Activated CD8-positive, alpha-beta memory T cell treated with anti-CD3 and anti-CD28 coated beads, Interleukin-2, amount 50 U/mL, for 24 hours (primary cell): ENCODE measurements at regions not wholly inside any gene's neighbourhood (a gene's known extent, or its start where the extent isn't known, plus 50 kb on each side); places are given as distances from the start of the nearest gene placed in this dataset.
"Not testable (repeated sequence)": the region's sequence is repeated elsewhere in the genome, so short reads cannot be mapped to it uniquely, and the experiment has no call there.

Experiments used
- DNase-seq: peaks from one replicate; pipeline ENCODE4 v3.0.0-alpha.2; 2020; ENCODE audit errors: extremely low read depth

DNA sequence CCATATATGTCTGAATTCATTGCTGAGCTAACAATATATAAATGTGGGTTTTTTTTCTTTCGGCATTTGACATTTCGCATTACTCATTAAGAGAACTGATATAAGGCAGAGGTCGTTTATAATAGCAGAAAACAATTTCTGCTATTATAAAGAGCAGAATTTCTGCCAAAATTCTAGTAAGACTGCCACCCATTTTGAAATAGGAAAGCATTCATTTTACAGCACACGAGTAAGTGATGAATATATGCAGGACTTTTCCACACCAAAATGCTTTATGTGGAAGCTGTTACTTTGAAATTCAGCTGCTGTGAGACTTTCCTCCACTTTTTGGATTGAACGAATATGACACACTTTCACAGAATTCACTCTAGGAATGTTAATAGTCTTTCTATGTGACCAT, 610.9 kb upstream of the MAN1A1 start:
- no peak for DNase-seq

DNA sequence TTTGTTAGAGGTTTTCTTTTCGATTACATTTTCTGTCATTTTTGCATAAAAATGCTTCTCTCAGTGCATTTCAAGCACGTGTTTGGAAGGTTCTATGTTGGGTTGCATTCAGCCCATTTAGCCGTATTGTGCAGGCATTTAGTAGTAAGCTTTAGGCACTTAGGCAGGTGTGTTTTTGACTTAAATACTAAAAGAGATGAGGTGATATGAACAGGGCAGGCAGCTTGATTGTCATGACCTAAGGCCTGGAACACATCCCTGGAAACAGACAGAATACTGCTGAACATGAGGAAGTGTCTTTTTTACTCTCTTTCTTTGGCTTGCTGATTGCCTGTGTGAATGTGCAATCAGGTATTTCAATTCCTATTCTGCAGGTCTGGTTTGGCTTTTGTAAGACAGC, 610.5 kb upstream of the MAN1A1 start:
- DNase-seq: no peak

DNA sequence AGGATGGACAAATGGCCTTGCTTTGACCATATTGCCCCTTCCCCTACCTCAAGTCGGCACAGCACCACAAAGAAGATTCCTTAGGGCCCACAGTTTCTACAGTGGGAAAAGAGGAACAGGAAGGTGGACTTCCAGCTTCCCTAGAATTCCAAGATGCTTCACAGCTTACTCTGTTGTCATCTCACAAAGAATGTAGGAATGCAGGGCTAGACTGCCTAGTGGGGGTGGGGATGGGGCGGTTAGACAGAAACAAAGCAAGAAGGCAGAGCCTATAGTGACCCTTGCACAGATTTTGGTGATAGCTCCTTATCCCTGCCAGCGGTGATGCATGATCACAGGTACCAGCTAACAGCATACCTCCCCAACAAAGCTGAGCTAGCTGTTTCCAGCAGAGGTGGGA, 607.6 kb upstream of the MAN1A1 start:
- no peak for DNase-seq

DNA sequence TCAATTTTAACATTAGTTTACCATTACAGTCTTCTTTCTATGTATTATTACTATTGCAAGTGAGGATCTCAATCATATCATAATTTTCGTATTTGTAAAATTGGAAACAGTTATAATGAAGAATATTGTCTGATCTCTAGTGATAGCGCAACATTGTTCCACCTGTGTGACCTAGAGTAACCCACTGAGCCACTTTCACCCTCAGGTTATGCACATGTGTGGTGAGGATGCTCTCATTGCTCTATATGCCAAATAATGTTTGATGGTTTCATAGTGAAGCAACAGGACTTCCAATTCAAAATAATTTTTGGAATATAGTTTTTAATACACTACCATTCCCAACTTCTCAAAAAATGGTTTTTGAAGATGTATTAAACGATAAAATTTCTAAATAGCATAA, 603.1 kb upstream of the MAN1A1 start:
- no peak for DNase-seq

DNA sequence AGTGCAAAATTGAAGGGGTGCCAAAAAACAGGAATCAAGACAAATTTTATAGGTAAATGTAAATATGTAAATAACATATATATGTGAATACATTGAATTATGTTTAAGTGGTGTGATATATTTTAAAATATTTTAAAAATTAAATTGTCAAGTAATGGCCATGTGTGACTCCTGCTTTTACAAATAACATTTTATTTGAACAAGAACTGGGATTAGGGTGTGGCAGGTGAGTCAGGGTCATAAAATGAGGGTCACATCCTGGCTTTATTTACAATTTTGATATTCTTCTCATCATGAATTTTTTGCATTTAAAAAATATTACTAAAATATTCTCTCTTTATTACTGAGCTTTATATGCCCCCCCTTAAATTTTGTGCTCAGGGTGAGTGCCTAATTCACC, 601.1 kb upstream of the MAN1A1 start:
- DNase-seq: no peak

GRCh38 chr6:119942078-119942752, 592.7 kb upstream of the MAN1A1 start:
- DNase-seq: no peak

- no peak for DNase-seq
Observed at GRCh38 chr6:119938752-119939151, 589.2 kb upstream of the MAN1A1 start.

DNA sequence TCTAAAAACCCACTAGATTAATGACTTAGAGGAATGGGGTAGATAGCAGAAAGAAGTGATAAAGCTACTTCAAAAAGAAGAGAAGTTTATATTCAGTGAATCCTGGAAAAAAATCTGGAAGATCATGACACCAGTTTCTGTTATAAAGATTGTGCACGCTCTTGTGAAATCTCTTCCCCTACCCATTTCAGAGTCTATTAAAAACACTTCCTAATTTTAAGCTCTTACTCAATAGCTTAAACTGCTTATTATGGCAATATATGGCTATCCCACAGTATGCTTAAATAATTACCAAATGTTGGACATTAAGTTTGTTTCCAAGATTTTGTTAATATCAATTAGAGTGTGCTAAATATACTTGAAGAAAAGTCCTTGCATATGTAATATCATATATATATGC, 585.3 kb upstream of the MAN1A1 start:
- DNase-seq: no peak

DNA sequence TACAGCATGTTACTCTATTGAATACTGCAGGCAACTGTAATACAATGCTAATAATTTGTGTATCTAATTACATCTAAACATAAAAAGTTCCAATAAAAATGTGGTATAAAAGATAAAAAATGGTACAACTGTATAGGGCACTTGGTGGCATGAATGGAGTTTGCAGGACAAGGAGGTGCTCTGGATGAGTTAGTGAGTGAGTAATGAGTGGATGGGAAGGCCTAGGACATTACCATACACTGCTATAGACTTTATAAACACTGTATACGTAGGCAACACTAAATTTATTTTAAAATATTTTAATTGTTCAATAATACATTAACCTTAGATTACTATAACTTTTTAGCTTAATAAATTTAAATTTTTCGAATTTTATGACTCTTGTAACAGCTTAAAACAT, 579.6 kb upstream of the MAN1A1 start:
- no peak for DNase-seq

GRCh38 chr6:119924888-119925287, 575.3 kb upstream of the MAN1A1 start:
- DNase-seq: not testable (repeated sequence)

- no peak for DNase-seq
Observed at GRCh38 chr6:119922814-119923213, 573.3 kb upstream of the MAN1A1 start.

DNA sequence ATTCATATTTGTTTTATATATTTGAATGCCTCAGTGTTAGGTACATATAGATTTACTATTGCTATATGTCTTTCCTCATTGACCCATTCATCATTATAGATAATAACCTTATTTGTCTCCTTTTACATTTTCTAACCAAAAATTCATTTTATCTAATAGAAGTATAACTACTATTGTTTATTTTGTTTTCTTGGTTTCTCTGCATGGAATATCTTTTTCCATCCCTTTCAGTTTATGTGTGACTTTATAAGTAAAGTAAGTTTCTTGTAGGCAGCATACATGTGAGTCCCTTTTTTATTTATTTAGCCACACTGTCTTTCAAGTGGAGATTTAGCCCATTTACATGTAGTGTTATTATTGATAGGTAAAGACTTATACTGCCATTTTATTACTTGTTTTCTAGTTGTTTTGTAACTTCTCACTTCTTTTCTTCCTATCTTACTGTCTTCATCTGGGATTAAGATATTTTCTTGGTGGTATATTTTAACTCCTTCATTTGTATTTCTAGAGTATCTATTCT, 572.0 kb upstream of the MAN1A1 start:
- DNase-seq: no peak

GRCh38 chr6:119917186-119917585, 567.6 kb upstream of the MAN1A1 start:
- no peak for DNase-seq

- no peak for DNase-seq
Observed at GRCh38 chr6:119915971-119916370, 566.4 kb upstream of the MAN1A1 start.

GRCh38 chr6:119908157-119908556, 558.6 kb upstream of the MAN1A1 start:
- no peak for DNase-seq

DNA sequence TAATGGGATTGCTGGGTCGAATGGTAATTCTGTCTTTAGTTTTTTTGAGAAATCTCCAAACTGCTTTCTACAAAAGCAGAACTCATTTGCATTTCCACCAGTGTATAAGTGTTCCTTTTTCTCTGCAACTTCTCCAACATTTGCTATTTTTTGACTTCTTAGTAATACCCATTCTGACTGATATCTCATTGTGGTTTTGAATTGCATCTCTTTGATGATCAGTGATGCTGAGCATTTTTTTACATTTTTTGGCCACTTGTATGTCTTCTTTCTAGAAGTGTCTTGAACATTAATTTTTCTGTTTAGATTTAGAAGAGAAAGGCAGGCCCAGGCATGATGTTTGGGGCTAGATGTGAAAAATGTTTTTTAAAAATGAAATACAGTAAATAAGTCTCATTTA, 553.1 kb upstream of the MAN1A1 start:
- no peak for DNase-seq

GRCh38 chr6:119896806-119897205, 547.2 kb upstream of the MAN1A1 start:
- no peak for DNase-seq

DNA sequence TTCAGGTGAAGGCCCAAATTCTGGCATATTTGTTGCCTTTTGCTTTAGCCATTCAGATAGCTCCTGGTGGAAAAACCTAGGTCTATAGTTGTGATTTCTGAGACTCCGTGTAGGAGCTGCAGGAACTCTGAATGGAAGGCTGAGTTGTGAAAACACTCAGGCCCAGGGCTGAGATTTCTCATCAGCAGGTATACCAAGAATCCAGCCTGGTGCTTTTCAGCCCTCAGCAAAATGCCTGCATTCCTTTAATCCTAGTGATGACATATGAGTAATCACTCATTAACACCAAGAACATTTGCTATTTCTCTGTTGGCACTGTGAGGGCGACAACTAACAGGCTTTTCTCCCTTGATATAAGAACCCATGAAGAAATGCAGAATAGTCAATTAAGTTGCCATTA, 546.1 kb upstream of the MAN1A1 start:
- no peak for DNase-seq

GRCh38 chr6:119894811-119895210, 545.2 kb upstream of the MAN1A1 start:
- no peak for DNase-seq

DNA sequence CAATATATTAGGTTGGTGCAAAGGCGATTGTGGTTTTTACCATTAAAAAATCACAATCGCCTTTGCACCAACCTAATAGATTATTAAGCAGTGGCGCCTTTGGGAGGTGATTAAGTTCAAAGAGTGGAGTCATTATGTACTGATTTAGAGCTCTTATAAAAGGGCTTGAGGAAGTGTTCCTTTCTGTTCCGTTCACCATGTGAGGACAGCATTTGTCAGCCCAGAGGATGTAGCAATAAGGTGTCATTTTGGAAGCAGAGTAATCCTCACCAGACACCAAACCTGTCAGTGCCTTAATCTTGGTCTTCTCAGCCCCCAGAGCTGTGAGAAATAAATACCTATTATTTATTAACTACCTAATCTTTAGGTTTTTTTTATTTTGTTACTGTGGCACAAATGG, 542.1 kb upstream of the MAN1A1 start:
- DNase-seq: no peak

DNA sequence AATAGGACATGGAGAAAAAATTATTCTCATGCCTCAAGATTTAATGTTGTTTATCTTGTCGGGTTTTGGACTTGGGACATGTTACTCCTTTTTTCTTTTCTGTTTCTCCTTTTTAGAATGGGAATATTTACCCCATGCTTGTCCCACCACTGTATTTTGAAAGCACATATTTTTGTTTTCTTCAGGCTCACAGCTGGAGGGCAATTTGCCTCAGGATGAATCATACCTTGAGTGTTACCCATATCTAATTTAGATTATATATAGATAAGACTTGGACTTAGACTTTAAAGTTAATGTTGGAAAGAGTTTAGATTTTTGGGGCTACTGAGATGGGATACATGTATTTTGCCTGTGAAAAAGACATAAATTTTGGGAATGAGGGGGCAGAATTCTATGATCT, 541.6 kb upstream of the MAN1A1 start:
- DNase-seq: no peak

- no peak for DNase-seq
Observed at GRCh38 chr6:119890470-119890869, 540.9 kb upstream of the MAN1A1 start.

DNA sequence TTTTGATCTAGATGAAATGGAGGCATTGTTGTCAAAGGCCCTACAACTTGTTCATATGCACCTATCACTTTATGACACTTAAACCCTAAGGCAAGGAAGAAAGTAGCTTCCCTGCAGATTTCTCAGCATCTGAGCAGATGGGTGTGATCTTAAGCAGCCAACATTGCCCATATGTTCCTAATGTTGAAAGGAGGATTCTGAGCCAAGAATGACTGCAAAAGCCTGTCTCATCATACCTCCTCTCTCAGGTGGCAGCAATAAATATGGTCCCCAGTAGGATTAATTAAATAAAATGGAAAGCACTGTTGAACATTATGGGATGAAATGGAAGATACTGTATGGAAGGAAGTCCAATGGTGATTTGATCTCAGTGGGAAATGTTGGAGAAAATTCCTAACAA, 538.1 kb upstream of the MAN1A1 start:
- no peak for DNase-seq

DNA sequence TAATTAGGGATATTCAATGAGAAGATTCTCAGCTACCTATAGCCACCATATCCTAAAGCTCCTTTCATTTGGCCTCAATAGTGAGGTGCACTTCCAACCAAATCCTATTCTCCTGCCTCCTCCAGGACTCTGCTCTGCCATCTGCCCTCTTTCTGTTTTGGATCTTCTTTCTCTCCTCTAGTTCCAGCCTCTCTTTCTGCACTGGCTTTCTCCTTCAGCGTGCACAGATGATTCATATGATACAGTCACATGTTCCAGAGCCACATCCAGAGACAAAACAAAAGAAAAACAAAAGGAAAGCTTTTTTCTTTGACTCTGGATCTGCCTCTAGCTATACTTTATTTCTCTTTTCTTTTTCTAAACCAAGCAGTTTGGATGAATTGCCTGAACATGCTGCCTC, 531.9 kb upstream of the MAN1A1 start:
- DNase-seq: no peak
